NCI-H2107 treated with DMSO at 0.1 percent for 48 hours (cell line): ENCODE measurements at regions not wholly inside any gene's neighbourhood (a gene's known extent, or its start where the extent isn't known, plus 50 kb on each side); places are given as distances from the start of the nearest gene placed in this dataset.
"Not testable (repeated sequence)": the region's sequence is repeated elsewhere in the genome, so short reads cannot be mapped to it uniquely, and the experiment has no call there.

ENCODE experiments used
- DNase-seq: peaks from one replicate; lab custom pipeline; 2025; ENCODE audit not compliant: unreplicated experiment; lab: John Stamatoyannopoulos, UW

DNA sequence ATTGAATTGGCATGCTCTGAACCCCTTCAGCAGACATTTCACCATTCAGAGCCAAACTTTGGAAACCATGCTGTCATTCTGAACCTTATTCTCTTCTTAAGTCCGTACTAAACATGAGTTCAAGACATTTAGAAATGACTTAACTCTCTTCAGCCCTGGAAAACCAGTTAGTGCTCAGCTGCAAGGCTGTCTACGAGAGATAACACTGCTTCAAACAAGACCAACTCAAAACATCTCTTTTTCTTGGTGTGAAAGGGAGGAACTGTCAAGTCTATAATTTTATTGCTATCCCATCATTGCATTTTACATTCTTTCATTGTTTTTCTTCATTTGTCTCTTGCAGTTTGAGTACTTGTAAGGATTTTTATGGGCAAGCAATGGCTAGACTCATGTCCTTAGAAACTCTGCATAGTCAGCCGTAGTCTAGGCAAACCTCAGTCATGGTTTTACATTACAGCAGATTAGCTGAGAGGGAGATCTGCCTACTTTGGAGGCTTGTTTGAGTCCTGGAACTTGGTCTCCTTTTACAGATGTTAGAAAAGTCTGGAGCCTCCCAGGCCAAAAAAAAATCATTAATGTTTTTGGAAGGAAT, 120.6 kb upstream of the JADE1 start:
- no peak for DNase-seq

DNA sequence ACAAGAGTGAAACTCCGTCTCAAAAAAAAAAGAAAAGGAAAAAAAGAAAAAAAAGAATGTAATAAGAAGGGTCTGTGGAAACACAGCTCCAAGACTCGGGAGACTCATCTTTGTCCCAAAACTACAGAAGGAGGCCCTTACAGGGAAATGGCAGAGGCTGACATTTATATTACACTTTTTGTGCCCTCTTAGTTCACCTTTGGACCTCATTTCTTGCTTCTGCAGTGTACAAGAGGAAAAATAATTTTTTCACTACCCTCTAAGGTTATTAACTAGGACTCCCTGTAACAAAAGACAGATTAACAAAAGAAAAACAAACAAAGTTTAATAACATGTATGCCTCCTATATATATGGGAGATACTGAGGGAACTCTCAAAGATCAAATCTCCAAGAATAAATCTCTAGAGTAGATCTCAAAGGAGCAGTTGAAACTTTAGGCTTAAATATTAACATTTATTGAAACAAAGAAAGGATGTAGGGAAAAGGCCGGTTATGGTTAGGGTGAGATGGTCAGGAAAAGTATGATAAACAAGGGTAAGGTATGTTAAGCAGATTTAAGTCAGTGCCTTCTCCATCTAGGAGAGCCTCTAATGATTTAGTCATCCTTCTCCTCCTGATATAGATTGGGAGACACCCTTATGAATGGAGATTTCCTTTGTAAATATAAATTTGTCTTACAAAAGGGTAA, 121.3 kb upstream of the JADE1 start:
- no peak for DNase-seq

DNA sequence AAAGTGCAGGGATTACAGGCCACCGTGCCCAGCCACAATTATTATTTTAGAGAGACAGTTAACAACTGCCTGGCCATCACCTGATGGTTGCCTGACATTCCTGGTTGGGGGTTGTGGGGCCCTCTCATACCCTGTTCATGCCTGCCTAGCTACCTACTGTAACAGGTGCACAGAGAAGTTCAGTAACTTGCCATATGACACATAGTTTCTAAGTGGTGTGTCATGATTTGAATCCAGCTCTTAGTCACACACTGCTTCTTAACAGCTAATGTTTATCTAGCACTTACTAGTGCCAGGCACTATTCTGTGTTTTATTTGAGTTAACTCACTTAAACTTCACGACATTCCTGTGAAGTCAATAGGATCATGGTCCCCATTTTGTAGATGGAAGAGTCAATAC, 122.7 kb upstream of the JADE1 start:
- DNase-seq, result no peak

DNA sequence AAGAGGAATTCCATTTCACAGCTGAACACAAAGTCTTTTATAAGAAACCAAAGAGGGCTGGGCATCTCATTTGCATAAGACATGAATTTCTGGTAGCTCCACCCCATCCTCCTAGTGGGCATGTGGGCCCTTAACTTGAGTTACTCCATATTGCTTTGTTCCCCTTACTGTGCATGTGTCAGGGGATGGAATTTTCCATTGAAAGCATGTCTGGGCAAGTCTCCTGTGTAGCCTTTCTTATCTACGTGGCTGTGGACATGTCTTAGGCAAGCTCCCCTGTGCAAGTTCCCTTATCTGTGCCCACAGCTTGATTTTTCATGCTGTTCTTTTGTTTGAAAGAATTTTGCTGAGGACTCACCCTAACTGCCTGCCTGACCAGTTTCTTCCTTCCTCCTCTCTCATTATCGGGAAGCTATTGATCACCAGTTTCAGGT, 123.5 kb upstream of the JADE1 start:
- no peak for DNase-seq

DNA sequence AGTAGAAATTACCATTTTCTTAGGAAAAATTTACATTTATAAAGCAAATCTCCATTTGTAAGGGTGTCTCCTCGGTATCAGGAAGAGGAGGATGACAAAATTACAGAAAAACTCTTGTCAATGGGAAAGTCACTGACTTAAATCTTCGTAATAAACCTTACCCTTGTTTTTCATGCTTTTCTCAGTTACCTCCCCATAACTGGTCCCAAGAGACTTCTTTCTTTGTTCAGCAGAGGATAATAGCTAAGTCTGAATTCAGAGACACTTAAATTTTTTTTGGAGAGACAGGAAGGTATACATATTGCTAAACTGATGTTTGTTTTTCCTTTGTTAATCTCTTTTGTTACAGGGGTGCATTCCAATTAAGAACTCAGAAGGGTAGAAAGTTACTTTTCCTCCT, 125.5 kb upstream of the JADE1 start:
- no peak for DNase-seq

DNA sequence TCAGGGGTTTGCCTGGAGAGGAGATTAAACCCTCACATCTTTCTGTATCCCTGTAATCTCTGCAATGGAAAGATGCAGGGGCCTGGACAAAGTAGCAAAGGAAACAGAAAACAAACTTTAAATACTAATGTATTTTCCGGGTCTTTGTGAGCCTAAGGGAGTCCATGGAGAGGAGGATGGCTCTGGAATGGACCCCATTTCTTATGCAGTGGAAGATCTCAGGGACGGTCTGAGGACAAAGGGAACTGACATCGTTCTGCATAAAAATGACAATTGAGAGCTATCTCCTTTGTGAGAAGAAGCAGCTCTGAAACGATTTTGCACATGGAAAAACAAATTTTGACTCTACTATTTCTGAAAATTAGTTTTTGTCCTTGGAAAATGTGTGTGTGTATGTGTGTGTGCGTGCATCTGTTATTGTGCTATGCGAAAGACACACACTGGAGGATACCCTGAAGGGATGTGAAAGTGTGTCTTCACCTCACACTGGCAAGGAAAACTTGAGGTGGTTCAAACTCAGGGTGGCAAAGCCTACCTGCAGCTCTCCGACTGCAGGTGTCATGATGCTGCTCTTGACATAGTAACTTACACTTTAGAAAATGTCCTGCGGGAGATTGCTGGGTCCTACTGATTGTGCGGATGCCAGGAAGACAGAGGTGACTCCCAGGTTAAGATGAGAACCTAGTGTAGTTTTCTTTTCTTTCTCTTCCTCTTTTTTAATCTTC, 126.4 kb upstream of the JADE1 start:
- no peak for DNase-seq

DNA sequence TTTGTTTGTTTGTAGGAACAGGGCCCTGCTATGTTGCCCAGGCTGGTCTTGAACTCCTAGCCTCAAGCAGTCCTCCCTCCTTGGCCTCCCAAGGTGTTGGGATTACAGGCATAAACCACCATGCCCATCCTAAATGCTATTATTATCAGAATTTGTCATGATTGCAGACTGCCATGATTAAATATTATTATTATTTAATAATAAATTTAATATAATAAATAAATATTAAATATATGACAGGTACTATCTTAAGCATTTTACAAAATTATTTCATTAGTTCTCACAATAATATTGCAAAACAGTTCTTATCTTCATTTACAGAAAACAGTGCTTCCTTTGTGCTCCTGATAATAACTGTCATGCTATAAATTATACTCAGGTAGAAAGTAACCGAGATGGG, 133.4 kb upstream of the JADE1 start:
- no peak for DNase-seq

DNA sequence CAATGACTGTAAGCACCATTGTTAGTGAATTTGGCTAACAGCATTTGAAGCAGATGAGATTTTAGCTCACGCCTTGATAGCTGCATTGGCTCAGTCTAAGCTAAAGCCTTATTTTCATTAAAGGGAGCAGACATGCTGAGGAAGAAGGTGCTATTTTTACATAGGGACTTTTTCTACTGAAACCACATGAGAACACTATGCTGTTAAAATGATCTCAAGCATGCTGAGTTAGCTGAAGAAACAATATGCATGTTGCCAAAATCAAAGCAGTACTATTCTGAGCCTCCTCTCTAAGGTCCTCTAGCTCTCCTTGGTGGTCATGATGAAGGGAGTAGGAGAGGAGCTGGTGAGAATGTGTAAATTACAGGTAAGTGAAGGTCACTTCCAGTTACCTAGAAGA, 134.4 kb upstream of the JADE1 start:
- no peak for DNase-seq

DNA sequence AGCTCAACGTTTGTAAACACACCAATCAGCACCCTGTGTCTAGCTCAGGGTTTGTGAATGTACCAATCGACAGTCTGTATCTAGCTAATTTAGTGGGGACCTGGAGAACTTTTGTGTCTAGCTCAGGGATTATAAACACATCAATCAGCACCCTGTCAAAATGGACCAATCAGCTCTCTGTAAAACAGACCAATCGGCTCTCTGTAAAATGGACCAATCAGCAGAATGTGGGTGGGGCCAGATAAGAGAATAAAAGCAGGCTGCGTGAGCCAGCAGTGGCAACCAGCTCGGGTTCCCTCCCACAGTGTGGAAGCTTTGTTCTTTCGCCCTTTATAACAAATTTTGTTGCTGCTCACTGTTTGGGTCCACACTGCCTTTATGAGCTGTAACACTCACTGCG, 136.3 kb upstream of the JADE1 start:
- not testable (repeated sequence) for DNase-seq

DNA sequence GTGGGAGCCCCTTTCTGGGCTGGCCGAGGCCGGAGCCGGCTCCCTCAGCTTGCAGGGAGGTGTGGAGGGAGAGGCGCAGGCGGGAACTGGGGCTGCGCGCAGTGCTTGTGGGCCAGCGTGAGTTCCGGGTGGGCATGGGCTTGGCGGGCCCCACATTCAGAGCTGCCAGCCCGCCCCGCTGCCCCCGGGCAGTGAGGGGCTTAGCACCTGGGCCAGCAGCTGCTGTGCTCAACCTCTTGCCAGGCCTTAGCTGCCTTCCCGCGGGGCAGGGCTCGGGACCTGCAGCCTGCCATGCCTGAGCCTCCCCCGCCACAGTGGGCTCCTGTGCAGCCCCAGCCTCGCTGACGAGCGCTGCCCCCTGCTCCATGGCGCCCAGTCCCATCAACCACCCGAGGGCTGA, 136.9 kb upstream of the JADE1 start:
- not testable (repeated sequence) for DNase-seq

DNA sequence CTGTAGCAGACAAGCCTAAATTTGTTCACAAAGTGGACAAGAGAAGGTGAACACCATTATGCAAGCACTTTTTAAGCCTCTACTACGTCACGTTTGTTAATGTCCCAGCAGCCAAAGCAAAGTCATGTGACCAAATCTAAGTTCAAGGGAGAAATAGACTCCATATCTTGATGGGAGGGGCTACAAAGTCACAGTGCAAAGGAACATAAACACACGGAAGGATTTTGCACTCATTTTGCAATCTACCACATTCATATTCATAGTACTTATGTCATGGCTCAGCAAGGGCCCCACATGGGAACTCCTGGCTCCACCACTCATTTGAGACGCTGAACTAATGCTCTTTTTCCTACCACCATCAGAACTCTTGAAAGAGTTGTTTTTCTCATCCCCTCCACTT, 139.0 kb upstream of the JADE1 start:
- DNase-seq, result no peak

DNA sequence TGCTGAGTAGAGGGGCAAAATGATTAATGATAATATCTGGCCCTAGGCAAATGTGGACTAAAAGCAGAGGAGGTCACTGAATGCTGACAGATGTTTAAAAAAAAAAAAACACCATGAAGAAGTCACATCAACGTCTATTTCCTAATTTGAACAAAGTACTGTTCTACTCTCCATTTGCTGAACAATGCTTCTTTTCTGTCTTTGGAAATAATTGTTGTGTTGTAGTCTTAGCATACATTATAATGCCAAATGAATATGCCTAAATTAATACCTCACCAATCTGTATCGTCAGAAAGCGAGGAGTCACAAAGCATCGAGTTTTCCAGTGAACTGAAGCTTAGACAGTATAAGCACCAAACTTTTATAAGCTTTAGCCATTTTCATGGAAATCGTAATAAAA, 140.9 kb upstream of the JADE1 start:
- no peak for DNase-seq

DNA sequence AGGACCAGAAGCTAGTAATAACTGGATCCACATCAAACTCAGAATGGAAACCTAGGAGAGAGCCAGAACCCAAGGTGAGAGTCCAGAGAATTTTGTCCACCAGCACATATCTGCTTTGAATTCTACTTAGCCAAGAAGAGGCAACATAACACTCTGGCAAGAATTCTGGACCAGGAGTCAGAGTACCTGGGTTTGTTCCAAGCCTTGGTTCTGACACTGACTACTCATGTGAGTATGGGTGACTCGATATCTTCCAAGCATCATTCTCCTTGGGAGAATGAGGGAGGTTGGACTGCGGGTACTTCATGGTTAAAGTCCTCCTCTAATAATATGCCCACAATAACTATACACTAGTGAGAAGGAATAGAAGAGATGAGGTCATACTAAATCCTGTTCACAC, 144.0 kb upstream of the JADE1 start:
- DNase-seq, result no peak

DNA sequence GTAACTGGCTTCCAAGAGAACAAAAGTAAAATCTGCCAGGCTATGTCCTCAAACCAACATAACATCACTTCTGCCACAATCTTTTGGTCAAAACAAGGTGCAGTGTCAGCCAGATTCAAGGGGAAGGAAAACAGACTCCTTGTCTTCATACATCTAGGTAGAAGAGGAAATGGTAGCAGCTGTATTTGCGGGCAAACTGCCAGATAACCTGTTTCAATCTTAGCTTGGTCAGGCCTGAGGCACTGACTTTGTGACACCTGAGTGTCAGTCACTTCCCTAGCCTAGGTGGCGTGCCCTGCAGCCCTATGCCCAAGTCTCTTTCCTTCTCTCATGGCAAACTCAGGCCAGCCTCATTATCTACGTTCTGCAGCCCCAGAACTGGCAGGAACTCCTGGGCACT, 146.2 kb upstream of the JADE1 start:
- no peak for DNase-seq

DNA sequence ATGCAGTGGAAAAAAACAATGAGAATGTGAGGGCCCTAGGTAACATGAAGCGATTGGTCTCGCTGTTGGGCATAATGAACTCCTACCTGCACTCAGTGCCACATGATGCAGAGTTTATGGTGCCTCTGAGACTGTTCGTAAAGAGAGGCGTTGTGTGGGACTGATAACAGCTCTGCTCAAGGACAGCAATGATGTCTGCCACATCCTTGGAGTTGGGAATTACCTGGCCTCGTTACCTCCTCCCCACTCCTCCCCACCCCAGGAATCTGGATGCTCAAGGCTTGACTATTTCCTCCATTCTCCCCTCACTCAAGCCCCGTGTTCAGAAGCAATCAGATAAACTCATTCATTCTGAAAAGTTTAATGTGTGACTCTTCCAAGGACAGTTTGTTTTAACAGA, 148.0 kb upstream of the JADE1 start:
- no peak for DNase-seq

DNA sequence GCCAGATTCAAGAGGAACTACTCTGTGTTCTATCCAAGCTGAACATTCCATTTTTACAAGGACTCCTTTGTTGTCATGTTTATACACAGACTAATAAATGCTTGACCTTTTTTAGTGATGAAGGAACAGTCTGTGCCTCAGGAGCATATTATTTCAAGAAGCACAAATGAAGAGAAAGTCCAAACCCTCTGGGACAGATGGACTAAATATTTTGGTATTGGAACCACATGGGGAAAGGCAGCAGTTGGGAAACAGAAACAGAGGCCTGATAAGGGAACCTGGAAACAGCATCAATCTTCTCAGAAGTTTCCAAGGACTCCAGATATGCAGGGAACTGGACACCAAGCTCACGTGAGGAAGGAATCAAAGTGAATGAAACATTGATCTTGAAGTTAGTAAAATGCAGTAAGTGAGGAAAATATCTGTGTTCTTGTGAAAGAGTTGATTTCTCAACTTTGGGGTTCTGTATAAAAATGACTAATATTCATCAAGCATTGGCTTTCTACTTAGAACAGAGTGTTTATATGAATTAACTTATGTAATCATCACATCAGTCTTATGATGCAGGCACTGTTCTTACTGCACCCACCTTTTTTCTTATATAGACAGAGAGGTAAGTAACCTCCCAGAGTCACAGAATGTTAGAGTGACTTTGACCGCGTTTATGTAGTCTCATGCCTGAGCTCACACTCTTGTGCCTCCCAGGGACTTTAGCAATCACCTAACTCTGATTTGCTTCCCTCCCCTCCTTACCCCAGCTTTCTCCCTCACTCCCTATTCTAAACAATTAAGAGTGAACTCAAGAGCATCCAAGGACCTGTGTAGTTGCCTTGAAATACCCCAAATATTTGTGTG, 148.9 kb upstream of the JADE1 start:
- no peak for DNase-seq

DNA sequence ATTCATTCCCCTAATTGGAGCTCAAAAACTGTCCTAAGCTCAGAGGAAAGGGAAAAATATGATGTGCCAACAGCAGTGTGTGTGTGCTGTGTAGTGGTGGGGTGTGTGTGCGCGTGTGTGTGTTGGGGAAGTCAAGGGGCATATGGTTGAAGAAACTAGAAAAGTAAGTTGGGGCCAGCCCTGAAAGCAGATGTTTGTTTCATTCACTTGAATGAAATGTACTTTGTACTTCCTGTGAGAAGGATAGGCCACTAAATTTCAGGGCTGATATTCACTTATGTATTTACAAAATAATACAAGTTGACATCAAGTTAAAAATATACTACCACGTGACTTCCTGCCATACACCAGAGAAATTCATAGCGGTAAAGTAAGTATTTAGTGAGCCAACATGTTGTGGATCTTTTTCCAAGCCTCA, 151.3 kb upstream of the JADE1 start:
- no peak for DNase-seq

DNA sequence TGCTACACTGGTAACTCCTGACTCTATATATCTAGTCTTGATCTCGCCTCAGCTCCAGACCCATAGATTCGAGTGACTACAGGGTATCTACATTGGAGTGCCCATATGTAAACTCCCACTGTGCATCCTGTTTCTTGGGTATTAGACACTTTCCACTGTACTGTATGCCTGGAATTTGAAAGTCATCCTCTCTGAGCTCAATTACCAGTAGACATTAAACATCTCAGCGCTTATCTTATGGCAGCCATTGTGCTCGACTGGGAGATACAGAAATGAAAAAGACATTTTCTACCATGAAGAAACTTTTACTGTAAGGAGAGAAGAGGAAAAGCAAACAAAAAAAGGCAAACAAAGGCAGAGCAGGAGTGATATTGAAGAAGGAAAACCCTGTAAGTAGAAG, 151.9 kb upstream of the JADE1 start:
- DNase-seq, result no peak

DNA sequence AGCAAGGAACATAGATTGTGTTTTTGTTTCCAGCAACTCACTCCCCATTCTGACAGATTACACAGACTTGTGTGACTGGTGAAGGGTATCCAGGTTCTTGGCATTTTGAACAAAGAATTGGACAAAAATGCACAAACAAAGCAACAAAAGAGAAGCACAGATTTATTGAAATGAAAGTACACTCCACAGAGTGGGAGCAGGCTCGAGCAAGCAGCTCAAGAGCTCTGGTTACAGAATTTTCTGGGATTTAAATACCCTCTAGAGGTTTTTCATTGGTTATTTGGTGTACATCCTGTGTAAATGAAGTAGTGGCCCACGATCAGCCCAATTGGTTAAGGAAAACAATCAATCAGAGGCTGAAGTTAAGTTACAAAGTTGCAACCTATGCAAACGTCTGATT, 155.0 kb upstream of the JADE1 start:
- DNase-seq, result no peak

DNA sequence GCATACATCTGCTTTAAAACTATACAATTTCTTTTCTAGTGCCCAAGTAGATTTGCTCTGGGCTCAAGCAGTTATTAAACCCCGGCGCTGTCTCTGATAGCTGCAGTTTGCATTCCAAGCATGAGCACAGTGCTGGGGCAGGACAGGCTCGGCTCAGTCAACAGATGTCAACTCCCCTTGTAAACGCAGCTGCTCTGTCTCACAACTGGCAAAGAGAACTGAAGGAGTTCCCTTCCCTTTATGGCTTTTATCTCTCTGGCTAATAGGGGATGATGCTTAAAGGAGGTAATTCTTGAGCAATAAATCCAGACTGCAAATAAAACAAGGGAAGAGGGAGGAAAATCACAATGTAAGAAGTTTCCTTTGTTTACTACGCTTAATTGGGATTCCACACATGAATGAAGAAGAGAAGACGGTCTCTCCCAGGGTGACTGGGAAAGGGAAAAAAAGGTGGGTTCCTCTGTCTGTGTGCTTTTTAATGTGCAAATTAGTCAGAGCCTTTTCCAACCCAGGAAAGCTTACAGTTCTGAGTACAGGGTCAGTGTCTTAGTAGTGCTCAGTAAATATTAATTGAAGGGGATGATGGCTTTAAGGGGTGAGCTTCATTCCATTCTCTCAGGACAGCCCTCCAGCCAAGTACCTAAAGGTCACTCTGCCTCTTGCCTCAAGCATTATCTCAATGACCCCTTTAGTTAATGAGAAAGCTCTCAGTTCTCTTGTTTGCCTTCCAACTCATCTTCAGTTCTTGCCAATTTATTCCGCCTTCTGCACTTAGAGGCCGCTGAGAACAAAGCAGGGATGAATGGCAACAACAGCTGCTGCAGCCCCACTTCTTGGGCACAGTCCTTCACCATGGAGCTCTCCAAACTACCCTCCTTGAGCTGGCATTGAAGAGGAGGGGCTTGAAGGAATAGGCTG, 155.7 kb upstream of the JADE1 start:
- DNase-seq, result no peak
